ENCODE measurements at regions not wholly inside any gene's neighbourhood (a gene's known extent, or its start where the extent isn't known, plus 50 kb on each side); places are given as distances from the start of the nearest gene placed in this dataset.
A peak's percentile ranks its signal among the peaks of the same experiment; 100 is the strongest.
"Not testable (repeated sequence)": the region's sequence is repeated elsewhere in the genome, so short reads cannot be mapped to it uniquely, and the experiment has no call there.

DNA sequence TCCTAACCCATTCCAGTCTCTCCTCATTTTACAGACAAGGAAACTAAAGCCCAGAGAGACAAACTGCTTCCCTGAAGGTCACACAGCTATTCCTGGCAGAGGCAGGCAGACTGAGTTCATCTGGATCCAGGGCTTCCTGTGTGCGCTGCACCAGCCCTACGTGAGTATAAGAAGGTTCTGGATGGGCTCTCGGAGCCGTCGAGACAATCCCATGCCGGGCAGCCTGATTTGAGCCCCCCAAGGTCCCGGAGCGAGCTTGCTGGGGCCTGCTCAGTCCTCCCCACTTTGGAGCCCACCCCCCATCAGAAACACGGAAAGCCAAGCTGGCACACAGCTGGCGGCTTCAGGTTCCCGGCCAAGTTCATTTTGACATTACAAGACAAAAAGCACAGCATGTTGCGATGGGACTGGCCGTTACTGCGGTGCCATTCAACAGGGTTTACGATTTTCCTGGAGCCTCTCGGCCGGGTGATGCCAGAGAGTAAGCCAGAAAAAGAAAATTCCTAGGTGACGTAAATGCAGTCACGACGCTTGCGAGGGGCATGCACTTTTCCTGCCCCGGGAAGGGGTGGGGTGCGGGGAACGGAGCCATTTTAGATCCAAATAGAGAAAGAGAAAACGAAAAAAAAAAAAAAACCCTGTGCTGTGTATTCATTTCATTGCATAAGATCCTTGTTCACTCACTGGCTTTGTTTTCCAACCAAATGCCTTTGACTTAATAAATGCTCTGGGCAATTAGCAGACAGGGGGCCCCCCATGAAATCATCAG, 167.1 kb upstream of the FOXF1 start:
- intact Hi-C loops (cut with DNase I), result no loop called here
- peak in 4 of 42 donors; percentile 4 to 31 (median 5) for DNase-seq

DNA sequence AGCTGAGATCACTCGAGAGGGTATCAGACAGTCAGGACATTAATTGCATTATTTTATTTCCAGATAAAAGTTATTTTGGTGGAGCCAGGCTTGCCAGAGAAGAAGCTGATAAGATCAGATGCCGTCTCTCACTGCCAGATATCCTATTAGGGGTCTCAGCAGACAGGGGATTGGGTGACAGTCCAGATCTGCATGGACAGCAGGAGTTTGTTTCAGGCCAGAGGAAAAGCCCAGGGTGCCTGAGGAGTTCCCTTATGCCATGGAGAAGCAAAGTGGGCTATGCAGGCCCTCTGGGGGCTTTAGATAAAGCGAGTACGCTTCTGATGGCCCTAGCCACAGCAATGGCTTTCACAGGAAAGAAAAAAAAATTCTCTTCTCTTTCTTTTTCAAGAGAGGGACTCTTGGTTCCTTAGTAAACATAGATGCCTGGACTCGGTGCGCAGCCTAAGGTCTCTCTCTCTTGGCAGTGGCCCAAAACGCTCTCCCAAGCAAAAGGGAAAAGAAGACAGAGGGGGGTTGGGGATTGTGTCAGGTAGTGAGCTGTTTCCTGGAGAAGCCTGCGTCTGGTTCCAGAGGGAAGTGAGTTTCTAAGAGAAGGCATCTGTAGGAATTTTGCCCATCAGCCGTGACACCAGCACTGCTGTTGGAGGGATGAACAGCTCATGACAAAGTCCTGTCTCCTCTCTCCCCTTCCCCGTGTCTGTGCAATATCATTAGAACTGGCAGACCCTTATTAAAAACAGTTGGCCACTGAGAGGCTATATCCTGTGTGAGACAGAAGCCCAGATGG, 166.3 kb upstream of the FOXF1 start:
- DNase-seq, result no peak
- intact Hi-C loops (cut with DNase I), result no loop called here

DNA sequence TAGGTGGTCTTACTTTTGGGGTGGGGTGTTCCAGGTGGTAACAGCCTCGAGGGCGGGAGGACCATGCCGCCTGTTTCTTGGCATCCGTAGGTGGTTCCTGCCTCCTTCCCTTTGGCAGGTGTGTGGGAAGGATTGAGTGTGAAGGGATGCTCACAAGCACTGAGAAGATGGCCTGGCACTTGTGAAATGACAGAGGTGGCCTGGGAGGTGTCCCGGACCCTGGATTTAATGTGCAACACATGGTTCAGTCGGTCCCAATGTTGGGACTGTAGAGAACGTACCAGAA, 165.8 kb upstream of the FOXF1 start:
- no peak for DNase-seq
- intact Hi-C loops (cut with DNase I), result no loop called here

DNA sequence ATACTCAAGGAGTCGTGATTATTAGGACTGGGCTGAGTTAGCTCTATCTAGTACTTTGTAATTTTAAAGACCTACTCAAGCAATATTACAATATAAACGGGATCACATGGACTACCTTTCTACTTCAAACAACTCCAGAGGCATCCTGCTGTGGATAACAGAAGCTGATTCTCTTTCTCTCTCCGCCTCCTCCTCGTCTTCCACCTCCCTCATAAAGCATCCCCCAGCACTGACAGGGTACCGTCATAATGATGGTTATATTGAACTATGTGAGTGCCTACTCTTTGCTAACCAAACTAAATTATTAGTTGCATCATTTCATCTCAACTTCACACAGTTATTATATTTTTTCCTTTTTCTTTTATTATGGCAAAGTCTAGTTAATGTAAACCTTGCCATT, 165.4 kb upstream of the FOXF1 start:
- intact Hi-C loops (cut with DNase I), result no loop called here
- peak in 7 of 42 donors; percentile 10 to 56 (median 37) for DNase-seq

DNA sequence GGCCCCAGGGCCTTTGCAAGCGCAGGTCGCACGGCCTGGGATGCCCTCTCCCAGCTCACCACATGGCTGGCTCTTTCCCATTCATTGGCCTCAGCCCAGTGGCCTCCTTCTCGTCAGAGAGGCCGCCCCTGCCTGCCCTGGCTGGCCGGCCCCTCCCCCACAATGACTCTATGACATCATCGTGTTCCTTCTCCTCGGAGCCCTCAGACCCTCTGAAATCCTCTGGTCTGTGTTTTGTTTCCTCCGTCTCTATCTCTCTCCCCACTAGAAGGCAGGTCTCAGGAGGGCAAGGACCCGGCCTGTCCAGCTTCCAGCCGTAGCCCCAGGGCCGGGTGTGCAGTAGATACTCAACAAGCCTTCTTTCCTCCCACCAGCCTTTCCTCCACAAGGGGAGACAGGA, 164.8 kb upstream of the FOXF1 start:
- DNase-seq, result no peak
- intact Hi-C loops (cut with DNase I), result no loop called here

DNA sequence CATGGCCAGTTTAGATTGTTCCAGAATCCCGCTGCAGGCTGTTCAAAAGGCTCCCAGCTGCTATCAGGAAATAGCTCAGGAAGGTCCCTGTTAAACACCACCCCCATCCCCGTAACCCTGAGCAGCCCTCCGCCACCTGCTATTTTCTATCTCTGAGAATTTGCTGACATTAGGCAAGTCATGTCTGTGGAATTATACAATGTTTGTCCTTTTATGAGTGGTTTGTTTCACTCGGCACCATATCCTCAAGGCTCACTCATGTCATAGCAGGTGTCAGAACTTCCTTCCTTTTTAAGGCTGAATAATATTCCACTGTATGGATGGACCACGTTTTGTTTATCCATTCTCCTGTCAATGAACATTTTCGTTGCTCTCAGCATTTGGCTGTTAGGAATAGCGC, 164.3 kb upstream of the FOXF1 start:
- DNase-seq, result no peak
- intact Hi-C loops (cut with DNase I), result no loop called here

DNA sequence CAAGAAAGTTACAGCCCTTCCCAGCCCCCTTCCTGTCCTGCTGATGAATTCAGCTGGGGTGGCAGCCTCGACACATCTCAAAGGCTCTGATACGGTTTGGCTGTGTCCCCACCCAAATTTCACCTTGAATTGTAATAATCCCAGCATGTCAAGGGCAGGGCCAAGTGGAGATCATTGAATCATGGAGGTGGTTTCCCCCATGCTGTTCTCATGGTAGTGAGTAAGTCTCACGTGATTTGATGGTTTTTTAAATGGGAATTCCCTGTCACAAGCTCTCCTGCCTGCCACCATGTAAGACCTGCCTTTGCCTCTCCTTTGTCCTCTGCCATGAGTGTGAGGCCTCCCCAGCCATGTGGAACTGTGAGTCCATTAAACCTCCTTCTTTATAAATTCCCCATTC, 163.2 kb upstream of the FOXF1 start:
- intact Hi-C loops (cut with DNase I), result no loop called here
- DNase-seq, result no peak

DNA sequence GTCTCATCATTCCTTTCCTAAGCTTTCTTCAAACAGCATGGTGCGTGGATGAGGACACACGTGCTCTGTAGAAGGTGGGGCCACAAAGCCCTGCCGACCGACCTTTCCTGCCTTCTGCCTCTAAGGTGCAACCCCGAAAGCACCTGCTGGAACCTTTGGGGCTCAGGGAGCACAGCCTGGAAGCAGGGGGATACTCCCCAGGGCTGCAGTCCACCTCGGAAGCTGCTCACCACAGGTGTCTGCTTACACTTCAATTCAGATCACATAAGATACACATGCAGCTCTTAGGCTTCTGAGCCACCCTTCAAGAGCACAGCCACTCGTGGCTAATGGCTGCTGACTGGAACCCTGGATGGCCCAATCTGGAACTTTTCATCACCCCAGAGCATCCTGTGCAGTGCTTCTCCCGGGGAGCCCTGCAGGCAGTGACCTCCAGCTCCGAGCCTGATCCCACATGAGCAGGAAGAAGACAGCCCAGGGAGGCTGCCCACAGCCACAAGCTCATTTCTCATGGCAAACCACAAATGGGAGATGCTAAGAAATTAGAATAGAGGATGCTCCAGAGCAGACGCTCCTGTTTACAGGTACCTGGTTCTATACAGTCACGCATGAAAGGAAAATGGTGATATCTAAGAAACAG, 162.3 kb upstream of the FOXF1 start:
- DNase-seq, result no peak
- intact Hi-C loops (cut with DNase I), result no loop called here

DNA sequence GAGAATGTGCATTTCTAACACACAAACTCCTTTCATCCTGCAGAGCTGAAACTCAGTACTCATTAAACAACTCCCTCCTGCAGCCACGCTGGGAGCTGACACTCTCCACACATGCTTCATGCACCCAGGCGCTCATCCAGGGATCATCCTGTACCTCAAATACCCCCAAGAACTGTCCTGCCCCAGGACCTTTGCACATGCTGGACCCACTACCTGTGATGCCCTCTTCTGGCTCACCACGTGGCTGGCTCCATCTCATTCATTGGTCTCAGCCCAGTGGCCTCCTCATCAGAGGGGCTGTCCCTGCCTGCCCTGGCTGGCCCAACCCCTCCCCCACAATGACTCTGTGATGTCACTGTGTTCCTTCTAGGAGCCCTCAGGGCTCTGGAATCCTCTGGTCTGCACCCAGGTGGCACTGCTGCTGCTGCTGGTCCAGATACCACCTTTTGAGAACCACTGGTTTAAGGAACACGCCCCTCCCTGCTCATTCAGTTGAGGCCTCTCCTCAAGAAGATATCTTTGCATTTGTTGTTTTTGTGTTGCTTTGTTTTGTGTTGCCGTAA, 160.9 kb upstream of the FOXF1 start:
- intact Hi-C loops (cut with DNase I), result no loop called here
- no peak for DNase-seq

DNA sequence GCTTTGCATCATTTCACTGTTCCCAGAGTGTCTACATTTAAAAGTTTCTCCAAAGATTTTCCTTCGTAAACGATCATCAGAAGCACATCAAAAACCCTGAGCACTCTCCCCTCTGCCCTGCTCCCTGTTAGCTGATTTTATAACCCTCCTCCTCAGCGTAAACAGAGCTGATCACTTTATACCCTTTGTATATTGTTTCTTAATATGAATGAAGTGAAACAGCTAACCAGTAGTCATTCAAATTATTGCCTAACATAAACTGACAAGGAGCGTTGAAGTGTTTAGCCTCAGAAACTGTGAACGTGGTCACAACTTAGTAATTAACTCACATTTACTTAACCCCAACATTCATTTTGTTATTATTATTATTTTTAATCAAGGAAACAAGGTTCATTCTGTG, 160.0 kb upstream of the FOXF1 start:
- intact Hi-C loops (cut with DNase I), result no loop called here
- DNase-seq, result no peak

DNA sequence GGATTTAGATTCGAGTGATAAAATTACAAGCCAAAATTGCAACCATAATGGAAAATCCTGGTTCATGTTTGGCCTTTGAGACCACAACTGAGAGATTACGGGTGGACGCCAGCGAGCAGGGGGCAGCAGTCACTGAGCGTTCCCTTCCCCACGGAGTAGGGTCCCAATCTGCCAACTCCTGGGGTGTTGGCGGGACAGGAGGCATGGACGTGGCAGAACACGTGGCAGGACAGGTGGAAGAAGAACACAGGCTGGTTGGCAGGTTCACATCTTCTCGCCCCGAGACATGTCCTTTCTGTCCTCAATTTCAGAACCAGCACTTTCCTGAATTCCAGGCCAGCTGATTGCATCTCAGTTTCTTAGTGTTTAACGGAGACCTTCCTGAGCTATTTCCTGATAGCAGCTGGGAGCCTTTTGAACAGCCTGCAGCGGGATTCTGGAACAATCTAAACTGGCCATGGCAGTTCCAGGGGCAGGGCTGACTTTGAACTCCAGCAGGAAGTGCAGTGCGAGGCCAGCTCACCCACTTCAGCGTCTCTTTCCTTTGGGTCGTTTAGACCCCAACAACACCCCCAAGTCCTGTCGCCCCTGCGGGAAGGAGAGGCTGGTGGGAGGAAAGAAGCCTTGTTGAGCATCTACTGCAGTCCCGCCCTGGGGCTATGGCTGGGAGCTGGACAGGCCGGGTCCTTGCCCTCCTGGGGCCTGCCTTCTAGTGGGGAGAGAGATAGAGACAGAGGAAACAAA, 159.1 kb upstream of the FOXF1 start:
- intact Hi-C loops (cut with DNase I), result no loop called here
- DNase-seq, result no peak

DNA sequence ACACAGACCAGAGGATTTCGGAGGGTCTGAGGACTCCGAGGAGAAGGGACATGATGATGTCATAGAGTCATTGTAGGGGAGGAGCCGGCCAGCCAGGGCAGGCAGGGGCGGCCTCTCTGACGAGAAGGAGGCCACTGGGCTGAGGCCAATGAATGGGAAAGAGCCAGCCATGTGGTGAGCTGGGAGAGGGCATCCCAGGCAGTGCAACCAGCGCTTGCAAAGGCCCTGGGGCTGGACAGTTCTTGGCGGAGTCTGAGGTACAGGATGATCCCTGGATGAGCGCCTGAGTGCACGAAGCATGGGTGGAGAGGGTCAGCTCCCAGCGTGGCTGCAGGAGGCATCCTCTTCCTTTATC, 158.6 kb upstream of the FOXF1 start:
- intact Hi-C loops (cut with DNase I); DNase-seq: not testable (repeated sequence)

DNA sequence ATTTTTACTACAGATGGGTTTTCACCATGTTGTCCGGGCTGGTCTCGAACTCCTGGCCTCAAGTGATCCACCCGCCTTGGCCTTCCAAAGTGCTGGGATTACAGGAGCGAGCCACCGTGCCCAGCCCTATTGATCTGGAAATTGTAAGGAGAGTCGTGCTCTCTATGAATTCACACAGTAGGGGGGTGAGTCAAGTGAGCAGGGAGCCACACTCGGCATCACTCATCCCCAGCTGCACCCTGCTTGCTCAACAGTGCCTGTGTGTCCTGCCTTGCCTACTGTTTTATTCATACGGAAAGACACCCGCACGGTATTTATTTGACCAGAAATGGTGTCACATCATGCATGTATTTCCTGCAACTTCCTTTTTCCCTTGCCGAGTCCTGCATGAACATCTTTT, 157.2 kb upstream of the FOXF1 start:
- intact Hi-C loops (cut with DNase I), result no loop called here
- no peak for DNase-seq

DNA sequence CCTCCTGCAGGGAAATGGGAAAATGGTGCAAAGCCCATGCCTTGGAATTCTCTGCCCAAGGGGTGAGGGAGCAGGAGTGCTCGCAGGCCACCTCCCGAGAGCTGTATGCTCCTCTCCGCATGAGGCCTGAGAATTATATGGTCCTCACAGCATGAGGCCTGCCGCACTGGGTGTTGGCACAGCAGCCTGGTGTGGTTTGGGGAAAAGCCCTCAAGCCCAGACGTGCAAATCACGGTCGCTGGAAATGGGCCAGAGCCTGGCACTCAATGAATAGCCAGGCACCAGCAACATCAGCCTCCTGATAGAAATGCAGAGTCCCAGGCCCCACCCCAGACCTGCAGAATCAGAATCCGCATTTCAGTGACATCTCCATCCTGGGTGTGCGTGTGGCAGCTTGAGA, 156.4 kb upstream of the FOXF1 start:
- intact Hi-C loops (cut with DNase I), result no loop called here
- DNase-seq, result no peak

DNA sequence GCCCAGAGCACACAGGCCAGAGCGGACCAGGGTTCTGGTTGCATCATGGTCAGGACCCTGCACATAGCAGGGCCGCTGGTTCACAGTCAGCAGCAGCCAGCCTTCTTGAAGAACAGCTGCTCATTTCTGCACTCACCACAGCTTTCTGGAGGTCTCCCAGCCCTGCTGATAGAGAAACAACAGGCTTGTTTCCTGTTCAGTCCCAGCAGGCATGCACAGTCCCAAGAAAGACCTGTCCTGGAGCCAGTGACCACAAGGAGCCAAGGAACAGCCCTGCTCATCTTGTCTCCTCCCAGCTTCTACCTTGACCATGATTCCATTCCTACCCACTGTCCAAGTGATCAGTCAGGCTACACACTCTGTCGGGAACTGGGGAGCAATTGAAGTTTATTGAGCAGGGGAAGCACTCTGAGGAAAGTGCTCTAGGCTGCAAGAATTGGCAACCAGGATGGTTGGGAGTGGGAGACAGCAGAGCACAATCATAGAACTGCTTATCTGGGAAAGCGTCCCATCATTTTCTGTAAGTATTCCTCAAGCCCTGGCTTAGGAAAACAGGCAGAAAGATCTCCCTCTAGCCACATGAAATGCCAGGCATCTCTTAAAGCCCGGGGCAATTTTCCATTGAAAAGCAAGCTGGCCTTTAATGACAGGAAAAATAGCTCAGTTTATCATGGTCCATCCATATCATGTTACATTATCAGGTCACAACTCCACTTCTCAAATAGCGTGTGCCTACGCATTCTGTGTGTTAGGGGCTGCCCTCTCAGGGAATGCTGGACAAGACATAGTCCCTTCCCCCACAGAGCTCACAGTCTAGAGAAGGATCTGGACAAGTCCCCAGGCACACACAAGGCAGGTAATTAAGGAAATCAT, 155.4 kb upstream of the FOXF1 start:
- no peak for DNase-seq
- intact Hi-C loops (cut with DNase I), result no loop called here

DNA sequence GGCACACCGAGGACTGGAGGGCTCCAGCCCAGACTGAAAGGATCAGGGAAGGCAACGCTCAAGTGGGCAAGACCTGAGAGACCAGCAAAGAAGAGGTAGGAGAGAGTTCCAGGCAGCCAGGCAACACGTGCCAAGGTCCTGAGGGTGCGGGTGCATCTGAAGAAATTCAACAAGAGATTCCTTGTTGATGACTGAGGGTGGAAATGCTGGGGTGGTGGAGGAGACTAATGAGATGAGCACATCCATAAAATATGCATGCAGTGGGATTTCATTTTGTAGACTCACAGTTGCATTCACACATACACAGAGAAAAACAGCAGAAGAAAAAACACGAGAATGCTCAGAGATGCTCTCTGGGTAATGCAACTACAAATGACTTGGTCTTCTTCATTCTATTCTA, 154.8 kb upstream of the FOXF1 start:
- DNase-seq, result no peak
- intact Hi-C loops (cut with DNase I), result no loop called here

DNA sequence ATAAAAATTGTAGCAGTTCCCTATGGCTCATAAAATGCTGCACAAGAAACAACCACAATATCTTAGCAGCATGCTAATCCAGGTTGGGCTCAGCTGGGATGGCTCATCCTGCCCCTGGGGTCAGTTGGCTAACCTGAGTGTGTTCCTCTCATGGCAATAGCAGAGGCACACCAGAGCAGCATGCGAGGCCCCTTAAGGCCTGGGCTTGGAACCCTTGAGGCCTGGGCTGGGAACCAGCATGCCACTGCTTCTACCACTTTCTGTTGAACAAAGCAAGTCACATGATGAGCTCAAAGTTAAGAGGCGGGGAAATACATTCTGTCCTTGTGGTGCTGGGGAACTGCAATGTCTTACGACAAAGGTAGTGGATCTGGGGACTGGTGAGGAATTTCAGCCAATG, 154.4 kb upstream of the FOXF1 start:
- DNase-seq, result no peak
- intact Hi-C loops (cut with DNase I), result no loop called here

DNA sequence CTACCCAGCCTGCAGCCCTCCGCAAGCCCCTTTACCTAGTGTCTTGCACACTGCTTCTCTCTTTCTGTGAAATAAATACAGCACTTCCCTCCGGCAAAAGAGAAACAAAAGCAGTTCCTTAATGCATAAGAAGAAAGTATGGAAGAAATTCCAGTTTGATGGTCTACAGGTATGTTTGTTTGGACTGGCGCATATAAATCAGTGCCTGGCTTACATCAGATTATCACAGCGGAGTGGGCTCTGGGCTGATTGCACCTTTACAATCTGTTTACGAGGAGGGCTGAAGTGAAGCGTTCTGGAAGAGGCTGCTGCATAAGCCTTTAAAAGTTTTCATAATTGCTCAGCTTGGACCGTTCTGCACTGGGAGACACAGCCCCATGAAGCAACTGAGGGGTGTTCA, 153.5 kb upstream of the FOXF1 start:
- DNase-seq, result no peak

DNA sequence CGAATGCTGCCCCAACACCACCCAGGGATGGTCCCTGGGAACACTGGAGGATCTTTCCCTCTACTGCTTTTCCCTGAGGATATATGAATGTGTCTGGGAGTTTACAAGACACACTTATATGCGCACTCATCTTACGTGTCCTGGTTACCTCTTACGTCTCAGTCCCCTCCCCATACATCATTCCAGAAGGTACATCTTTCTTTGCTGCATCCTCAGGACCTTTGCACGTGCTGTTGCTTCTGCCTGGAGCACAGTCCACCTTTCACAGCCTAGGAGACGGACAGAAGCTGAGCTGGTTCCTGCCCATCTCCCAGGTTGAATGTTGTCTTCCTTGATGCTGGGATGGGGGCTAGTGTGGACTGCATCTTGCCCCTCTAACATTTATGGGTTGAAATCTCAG, 153.0 kb upstream of the FOXF1 start:
- intact Hi-C loops (cut with DNase I), result no loop called here
- DNase-seq, result no peak

More for the DNA sequence above, 153.5 kb upstream of the FOXF1 start:
- intact Hi-C loops (cut with DNase I), result no loop called here

Measured in head of caudate nucleus (tissue), 42 donors.